ENCODE measurements at regions not wholly inside any gene's neighbourhood (a gene's known extent, or its start where the extent isn't known, plus 50 kb on each side); places are given as distances from the start of the nearest gene placed in this dataset.

- TF ChIP-seq CTCF (IDR thresholded peaks at IDR 0.05; ENCODE audit: low read length) (no peak), EZH2 (optimal IDR thresholded peaks at IDR 0.05; ENCODE audit: low read depth, low read length) (no peak)
Observed at GRCh38 chr5:135124128-135124527, 90.1 kb upstream of the PITX1 start.
